Renal cortex interstitium (tissue), 11 donors: ENCODE measurements at regions not wholly inside any gene's neighbourhood (a gene's known extent, or its start where the extent isn't known, plus 50 kb on each side); places are given as distances from the start of the nearest gene placed in this dataset.
"Not testable (repeated sequence)": the region's sequence is repeated elsewhere in the genome, so short reads cannot be mapped to it uniquely, and the experiment has no call there.

Experiments
- DNase-seq, 11 donors: peaks; one replicate each; pipeline ENCODE4 v3.0.0-alpha.2; 2013; ENCODE audit warnings: low read depth in 9 of 11, low spot score in 4 of 11; ENCODE audit errors: extremely low read depth in 1 of 11

GRCh38 chr4:170697045-170697444, 607.3 kb upstream of the AADAT start:
- DNase-seq = no peak

- DNase-seq = no peak
Measured at GRCh38 chr4:170691168-170691567, 601.4 kb upstream of the AADAT start.

GRCh38 chr4:170687751-170688150, 598.0 kb upstream of the AADAT start:
- DNase-seq = no peak

GRCh38 chr4:170685701-170686100, 595.9 kb upstream of the AADAT start:
- DNase-seq = not testable (repeated sequence)

- DNase-seq = no peak
Measured at GRCh38 chr4:170682558-170683294, 593.0 kb upstream of the AADAT start.

- DNase-seq = not testable (repeated sequence)
Measured at GRCh38 chr4:170682087-170682486, 592.3 kb upstream of the AADAT start.

GRCh38 chr4:170675568-170676262, 586.0 kb upstream of the AADAT start:
- no peak for DNase-seq

- DNase-seq = no peak
Measured at GRCh38 chr4:170674176-170674575, 584.4 kb upstream of the AADAT start.

- DNase-seq = no peak
Measured at GRCh38 chr4:170672381-170672965, 582.7 kb upstream of the AADAT start.

- no peak for DNase-seq
Measured at GRCh38 chr4:170671171-170671570, 581.4 kb upstream of the AADAT start.

GRCh38 chr4:170667814-170668213, 578.1 kb upstream of the AADAT start:
- DNase-seq = no peak

GRCh38 chr4:170666909-170667308, 577.2 kb upstream of the AADAT start:
- no peak for DNase-seq

GRCh38 chr4:170662250-170662649, 572.5 kb upstream of the AADAT start:
- DNase-seq = no peak

- DNase-seq = no peak
Measured at GRCh38 chr4:170657761-170658160, 568.0 kb upstream of the AADAT start.

- no peak for DNase-seq
Measured at GRCh38 chr4:170656506-170656905, 566.8 kb upstream of the AADAT start.

GRCh38 chr4:170652571-170652970, 562.8 kb upstream of the AADAT start:
- no peak for DNase-seq

- no peak for DNase-seq
Measured at GRCh38 chr4:170651786-170652185, 562.0 kb upstream of the AADAT start.

GRCh38 chr4:170627418-170627817, 537.7 kb upstream of the AADAT start:
- no peak for DNase-seq

GRCh38 chr4:170623899-170624298, 534.1 kb upstream of the AADAT start:
- DNase-seq = no peak

- DNase-seq = no peak
Measured at GRCh38 chr4:170610434-170610833, 520.7 kb upstream of the AADAT start.
